GM21576 (cell line): ENCODE measurements at regions not wholly inside any gene's neighbourhood (a gene's known extent, or its start where the extent isn't known, plus 50 kb on each side); places are given as distances from the start of the nearest gene placed in this dataset.

Source experiments
- ATAC-seq: cut with Tn5 transposase; IDR thresholded peaks from one replicate; pipeline ENCODE4 v1.9.1; 2021; ENCODE audit warnings: mild to moderate bottlenecking, moderate library complexity; ENCODE audit not compliant: unreplicated experiment

GRCh38 chr4:96755569-96756484, 915.9 kb downstream of the PDHA2 start:
- ATAC-seq, result no peak

- ATAC-seq, result no peak
These were observed 916.7 kb downstream of the PDHA2 start for GRCh38 chr4:96756584-96756983.

GRCh38 chr4:96763546-96763945, 923.7 kb downstream of the PDHA2 start:
- ATAC-seq, result no peak

GRCh38 chr4:96766359-96766758, 926.5 kb downstream of the PDHA2 start:
- ATAC-seq, result no peak

- ATAC-seq, result no peak
These were observed 928.1 kb downstream of the PDHA2 start for GRCh38 chr4:96767815-96768480.

- ATAC-seq, result no peak
These were observed 935.6 kb downstream of the PDHA2 start for GRCh38 chr4:96775501-96775900.

GRCh38 chr4:96776920-96777527, 937.1 kb downstream of the PDHA2 start:
- ATAC-seq, result no peak

- no peak for ATAC-seq
These were observed 944.4 kb downstream of the PDHA2 start for GRCh38 chr4:96784336-96784735.

GRCh38 chr4:96786306-96786705, 946.4 kb downstream of the PDHA2 start:
- ATAC-seq, result no peak

GRCh38 chr4:96787766-96788165, 947.9 kb downstream of the PDHA2 start:
- no peak for ATAC-seq

- no peak for ATAC-seq
These were observed 969.7 kb downstream of the PDHA2 start for GRCh38 chr4:96809563-96809962.

- no peak for ATAC-seq
These were observed 987.2 kb downstream of the PDHA2 start for GRCh38 chr4:96827086-96827485.

- no peak for ATAC-seq
These were observed 993.9 kb downstream of the PDHA2 start for GRCh38 chr4:96833831-96834230.

GRCh38 chr4:96835991-96836390, 996.1 kb downstream of the PDHA2 start:
- ATAC-seq, result no peak

- no peak for ATAC-seq
These were observed 999.5 kb downstream of the PDHA2 start for GRCh38 chr4:96839441-96839840.

- ATAC-seq, result no peak
These were observed 1001.9 kb downstream of the PDHA2 start for GRCh38 chr4:96841801-96842200.

GRCh38 chr4:96844858-96845490, 1005.1 kb downstream of the PDHA2 start:
- no peak for ATAC-seq

- ATAC-seq, result no peak
These were observed 1005.9 kb downstream of the PDHA2 start for GRCh38 chr4:96845819-96846218.

GRCh38 chr4:96874657-96875056, 1034.8 kb downstream of the PDHA2 start:
- no peak for ATAC-seq

GRCh38 chr4:96879527-96879926, 1039.6 kb downstream of the PDHA2 start:
- ATAC-seq, result no peak

GRCh38 chr4:96887857-96888256, 1048.0 kb downstream of the PDHA2 start:
- no peak for ATAC-seq
